ENCODE measurements at regions not wholly inside any gene's neighbourhood (a gene's known extent, or its start where the extent isn't known, plus 50 kb on each side); places are given as distances from the start of the nearest gene placed in this dataset.
"Not testable (repeated sequence)": the region's sequence is repeated elsewhere in the genome, so short reads cannot be mapped to it uniquely, and the experiment has no call there.

DNA sequence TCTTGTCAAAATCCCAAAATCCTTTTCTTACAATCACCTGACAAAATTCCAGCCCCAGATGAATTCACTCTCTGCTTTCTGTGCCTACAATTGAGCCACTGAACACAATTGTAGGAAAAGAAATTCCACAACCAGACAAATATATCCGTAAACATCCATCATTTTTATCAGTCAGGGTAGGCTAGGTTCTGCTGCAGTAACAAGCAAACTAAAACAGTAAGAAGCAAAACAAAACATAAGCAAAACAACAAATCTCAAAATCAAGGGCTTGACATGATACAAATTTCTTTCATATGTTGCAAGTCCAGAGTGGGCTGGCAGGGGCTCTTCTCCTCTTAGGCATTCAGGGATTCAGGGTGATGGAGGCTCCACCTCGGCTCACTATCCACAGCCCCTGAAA is 114.2 kb upstream of the MAN2A1 start:
- no peak for DNase-seq (ENCODE audit: low read depth)

DNA sequence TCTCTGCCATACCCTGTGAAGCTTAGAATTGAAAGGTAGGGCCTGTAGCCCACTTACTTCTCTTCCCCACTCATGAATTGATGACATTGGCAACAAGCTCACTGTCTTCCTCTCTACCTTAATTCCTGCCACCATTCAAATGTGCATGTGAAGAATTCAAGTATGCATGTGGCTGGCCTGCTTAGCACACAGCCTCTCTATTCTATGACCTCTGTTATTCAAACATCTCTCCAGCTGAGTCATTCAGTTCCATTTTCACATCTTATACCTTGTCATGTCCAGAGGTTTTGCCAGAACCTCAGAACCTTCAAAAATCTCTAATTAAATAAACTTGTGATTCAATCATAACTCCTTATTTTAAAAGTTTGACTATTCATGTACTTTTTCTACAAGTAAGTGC is 114.7 kb upstream of the MAN2A1 start:
- no peak for DNase-seq (ENCODE audit: low read depth)

DNA sequence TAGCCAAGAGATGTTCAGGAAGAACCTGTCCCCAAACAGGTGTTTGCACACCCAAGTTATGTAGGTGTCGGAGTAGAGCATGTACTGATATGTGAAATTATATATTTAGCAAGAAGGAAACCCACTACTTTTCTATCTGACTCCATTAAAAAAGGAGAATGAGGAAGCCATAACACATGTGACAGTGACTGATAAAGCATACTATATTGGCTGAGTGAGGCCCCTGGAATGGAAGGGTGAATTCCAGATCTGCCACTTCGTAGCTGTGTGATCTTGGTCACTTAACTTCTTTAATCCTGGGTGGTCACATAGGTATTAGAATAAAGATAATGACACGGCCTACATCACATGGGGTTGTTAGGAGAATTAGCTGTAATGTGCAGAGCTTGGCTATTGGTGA is 116.0 kb upstream of the MAN2A1 start:
- DNase-seq (ENCODE audit: low read depth): no peak

DNA sequence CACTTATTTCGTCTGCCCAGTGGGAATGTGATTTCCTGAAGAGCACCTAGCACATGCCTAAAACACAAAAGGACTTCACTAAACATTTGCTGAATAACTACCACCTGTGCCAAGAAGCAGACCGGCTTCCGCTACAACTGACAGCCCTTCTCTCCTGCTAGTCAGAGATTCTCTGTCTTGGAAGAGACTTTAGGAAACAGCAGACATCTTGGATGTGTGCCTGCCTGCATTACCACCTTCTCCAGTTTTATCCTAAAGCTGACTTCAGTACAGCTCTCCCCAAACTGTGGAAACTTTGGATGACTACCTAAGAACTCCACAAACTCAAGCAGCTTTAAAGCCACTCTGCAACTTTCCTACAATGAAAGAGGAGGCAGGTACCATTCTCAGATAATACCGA is 116.5 kb upstream of the MAN2A1 start:
- DNase-seq (ENCODE audit: low read depth): no peak

DNA sequence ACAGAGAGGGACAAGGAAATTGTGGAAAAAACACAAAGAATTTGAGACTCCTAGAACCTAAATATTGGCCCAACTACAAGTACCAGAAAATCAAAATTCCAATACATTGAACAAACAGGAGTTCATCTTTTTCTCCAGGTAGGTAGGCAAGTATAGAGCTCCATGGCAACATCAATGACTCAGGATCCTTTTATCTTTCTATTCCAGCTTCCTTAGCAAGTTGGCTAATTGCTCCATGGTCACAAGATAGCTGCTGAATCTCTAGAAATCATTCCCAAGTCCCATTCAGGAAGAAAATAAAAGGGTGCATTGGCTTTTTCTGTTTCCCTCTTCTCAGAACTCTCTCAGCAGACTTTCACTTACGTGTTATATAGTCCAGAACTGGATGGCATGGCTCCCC is 117.9 kb upstream of the MAN2A1 start:
- no peak for DNase-seq (ENCODE audit: low read depth)

DNA sequence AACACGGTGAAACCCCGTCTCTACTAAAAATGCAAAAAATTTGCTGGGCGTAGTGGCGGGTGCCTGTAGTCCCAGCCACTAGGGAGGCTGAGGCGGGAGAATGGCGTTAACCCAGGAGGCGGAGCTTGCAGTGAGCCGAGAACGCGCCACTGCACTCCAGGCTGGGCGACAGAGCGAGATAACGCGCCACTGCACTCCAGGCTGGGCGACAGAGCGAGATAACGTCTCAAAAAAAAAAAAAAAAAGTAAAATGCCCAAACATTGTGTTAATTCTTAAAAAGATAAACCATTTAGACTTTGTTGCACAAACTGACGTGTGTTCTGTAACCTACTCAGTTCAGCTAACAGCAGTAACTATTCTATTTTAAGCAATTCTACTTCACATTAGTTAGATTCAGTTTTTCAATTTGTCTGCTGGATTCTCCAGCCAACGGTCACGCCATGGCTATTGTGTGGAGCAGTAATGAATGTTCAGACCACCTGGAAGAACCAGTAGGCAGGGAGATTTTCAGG is 119.3 kb upstream of the MAN2A1 start:
- no peak for DNase-seq (ENCODE audit: low read depth)

DNA sequence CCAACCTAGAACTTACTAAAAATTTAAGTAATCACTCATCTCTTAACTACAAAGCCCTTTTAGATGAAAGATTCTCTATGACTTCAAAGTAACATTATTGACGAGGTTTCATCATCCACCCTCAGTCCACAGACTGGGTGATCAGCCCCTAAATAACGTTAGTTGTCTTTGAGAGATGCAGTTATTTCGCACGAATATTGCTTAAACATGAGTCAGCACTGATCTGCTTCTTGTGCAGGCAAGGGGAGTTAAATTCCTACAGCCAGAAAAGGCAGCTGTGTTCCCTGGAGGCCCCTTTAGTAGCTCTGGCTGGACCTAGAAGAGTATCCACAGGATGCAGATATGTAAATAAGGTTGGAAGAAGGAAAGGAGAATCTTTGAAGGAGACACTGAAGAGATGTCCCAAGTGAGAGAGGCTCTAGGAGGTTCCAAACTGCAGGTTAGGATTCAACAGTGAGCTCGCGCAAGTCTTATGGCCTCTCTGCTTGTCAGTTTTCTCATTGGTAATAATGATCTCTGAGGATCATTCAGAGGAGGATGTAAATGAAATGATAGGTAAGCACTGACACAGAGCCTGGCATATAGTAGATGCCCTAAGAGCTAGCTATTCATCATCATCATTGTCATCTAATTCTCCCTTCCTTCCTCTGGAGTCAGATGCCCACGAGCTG is 122.2 kb upstream of the MAN2A1 start:
- DNase-seq (ENCODE audit: low read depth): peak; percentile 25

DNA sequence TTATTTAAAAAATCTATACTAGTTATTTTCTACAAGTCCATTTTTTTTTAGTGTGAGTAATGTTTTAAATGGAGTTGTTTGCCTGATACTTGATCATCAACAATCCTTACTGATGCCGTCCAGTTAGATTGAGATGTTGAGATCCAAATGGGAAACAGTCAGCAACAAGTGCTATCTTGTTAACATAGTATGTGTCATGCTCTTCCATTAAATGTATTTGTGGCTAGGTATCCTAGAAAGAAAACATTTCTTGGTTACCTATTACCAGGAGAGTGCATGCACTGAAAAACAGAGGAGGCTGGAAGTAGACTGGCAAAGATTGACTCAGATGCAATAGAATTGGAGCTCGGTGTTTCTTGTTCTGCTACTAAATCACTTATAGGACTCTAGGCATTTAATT is 123.4 kb upstream of the MAN2A1 start:
- DNase-seq (ENCODE audit: low read depth): no peak

DNA sequence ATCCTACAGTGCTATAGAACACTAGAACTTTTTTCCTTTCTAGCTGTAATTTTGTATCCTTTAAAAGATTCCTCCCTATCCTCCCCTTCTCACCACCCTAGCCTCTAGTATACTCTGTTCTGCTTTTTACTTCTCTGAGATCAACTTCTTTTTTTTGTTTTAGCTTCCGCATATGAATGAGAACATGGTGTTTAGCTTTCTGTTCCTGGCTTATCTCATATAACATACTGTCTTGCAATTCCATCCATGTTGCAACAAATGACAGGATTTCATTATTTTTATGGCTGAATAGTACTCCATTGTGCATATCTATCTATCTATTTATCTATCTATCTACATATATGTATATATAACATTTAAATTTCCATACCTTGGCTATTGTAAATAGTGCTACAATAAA is 126.0 kb upstream of the MAN2A1 start:
- no peak for DNase-seq (ENCODE audit: low read depth)

DNA sequence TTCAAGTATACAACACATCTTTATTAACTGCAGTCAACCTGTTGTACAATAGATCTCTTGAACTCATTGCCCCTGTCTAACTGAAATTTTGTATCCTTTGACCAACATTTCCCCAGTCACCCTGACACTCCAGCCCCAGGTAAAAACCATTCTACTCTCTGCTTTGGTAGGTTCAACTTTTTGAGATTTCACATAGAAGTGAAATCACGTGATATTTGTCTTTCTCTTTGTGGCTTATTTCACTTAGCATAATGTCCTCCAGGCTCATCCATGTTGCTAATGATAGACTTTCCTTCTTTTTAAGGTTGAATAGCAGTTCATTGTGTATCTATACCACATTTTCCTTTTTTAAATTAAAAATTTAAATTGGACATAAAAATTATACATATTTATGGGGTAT is 126.5 kb upstream of the MAN2A1 start:
- no peak for DNase-seq (ENCODE audit: low read depth)

DNA sequence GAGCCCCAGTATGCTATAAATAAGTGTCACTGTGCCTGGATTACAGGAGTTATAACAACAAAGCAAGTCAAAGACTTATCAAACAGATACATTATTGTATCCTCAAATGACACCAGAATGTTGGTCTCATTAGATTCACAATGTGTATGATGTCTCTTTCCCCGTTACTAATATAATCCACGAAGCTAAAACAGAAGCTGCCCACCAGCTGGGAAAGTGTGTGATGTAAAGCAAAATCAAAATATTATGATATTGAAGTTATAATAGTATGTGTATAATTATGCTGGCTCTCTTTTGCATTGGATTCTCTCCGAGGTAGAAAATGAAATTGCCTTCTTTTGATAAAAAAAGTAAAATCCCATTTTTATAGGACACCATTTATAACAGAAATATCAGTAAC is 127.3 kb upstream of the MAN2A1 start:
- DNase-seq (ENCODE audit: low read depth): no peak

DNA sequence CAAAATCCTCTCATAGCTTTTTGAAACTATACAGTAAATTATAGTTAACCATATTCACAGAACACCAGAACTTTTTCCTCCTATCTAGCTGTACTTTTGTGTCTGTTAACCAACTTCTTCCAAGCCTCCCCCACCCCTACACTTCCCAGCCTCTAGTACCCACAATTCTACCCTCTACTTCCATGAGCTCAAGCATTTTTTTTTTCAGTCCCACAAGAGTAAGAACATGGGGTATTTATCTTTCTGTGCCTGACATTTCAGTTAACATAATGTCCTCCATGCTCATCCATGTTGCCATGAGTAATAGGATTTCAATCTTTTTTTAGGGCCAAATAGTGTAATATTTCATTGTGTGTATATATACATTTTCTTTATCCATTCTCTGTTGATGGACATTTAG is 128.3 kb upstream of the MAN2A1 start:
- no peak for DNase-seq (ENCODE audit: low read depth)

DNA sequence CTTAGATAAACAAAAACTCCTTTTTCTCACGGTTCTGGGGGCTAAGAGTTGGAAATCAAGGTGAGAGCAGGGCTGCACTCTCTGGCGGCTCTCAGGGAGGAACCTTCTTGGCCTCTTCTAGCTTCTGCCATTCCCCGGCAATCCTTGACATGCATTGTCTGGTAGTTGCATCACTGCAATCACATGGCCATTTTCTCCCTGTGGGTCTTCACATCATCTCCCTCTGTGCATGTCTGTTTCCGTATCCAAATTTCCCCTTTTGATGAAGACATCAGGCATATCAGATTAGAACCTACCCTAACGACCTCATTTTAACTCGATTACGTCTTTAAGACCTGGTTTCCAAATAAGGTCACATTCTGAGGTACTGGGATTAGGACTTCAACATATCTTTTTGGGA is 129.2 kb upstream of the MAN2A1 start:
- DNase-seq (ENCODE audit: low read depth): no peak

DNA sequence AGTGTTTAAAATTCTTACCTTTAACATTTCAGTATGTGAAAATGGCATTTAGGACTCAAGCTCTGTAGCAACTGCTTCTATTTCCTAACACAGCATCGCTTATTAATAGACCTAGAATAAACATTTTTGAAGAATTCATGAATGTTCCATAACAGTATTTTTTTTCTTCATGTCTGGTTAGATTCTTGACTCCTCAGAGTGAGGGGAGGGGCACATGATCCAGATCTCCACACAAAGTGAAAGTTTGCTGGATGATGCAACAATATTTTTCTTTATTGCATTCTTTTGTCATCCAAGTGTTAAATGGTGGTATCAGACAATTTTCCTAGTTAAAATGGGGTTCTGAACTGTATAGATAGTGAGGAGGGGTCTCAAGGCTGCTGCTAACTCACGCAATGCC is 130.8 kb upstream of the MAN2A1 start:
- DNase-seq (ENCODE audit: low read depth): no peak

DNA sequence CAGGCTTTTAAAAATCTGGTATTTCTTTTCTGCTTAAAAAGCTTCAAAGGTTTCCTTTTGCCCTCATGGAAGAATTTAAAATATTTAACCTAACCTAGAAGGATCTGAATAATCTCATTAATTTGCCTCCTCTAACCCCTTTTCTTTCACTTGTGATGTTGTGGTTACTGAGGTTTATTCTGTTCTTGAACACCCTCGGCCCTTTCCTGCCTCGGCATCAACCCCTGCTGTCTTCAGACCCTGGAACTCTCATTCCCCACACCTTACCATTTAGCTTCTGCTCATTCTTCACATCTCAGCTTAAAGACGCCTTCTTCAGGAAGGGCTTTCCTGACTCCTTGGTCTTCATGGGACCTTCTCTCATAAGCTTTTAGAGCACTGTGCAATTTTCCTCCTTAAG is 131.4 kb upstream of the MAN2A1 start:
- DNase-seq (ENCODE audit: low read depth): no peak

DNA sequence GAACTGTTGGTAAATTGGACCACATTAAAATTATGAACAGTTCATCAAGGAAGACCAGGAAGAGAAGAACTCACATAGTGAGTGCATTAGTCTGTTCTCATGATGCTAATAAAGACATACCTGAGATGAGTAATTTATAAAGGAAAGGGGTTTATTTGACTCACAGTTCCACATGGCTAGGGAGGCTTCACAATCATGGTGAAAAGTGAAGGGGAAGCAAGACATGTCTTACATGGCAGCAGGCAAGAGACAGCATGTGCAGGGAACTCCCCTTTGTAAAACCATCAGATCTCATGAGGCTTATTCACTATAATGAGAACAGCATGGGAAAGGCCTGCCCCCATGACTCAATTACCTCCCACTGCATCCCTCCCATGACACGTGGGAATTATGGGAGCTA is 135.9 kb upstream of the MAN2A1 start:
- DNase-seq (ENCODE audit: low read depth): no peak

DNA sequence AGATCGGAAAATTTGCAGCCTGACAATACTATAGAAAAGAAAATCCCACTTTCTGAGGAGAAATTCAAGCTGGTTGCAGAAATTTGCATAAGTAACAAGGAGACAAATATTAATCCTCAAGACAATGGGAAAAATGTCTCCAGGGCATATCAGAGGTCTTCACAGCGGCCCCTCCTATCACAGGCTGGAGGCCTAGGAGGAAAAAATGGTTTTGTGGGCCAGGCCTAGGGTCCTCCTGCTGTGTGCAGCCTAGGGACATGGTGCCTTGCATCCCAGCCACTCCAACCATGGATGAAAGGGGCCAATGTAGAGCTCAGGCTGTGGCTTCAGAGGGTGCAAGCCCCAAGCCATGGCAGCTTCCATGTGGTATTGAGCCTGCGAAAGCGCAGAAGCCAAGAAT is 138.5 kb upstream of the MAN2A1 start:
- DNase-seq (ENCODE audit: low read depth): not testable (repeated sequence)

DNA sequence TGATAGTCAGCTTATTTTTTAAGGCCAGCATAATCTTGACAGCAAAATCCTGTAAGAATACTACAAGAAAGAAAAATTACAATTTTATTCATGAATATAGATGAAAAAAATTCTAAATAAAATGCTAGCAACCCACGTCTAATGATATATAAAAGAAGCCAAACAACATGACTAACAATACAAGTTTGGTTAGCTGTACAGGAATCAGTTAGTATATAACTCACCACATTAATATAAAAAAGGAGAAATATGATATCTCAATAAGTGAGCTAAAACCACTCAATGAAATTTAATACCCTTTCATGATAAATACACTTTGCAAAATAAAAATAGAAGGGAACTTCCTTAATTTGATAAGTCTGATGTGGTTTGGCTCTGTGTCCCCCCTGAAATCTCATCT is 139.7 kb upstream of the MAN2A1 start:
- DNase-seq (ENCODE audit: low read depth): no peak

DNA sequence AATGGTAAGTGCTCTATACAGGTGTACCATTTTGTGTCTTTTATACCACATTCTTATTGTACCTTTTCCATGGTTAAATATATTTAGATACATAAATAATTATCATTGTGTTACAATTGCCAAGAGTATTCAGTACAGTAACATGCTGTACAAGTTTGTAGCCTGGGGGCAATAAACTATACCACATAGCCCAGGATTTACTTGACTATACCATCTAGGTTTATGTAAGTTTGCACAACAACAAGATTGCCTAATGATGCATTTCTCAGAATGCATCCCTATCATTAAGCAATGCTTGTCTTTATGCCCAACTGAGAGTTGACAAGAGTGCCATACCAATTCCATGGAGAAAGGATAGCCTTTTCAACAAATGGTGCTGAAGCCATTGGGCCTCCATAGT is 136.7 kb upstream of the PJA2 start:
- no peak for DNase-seq (ENCODE audit: low read depth)

DNA sequence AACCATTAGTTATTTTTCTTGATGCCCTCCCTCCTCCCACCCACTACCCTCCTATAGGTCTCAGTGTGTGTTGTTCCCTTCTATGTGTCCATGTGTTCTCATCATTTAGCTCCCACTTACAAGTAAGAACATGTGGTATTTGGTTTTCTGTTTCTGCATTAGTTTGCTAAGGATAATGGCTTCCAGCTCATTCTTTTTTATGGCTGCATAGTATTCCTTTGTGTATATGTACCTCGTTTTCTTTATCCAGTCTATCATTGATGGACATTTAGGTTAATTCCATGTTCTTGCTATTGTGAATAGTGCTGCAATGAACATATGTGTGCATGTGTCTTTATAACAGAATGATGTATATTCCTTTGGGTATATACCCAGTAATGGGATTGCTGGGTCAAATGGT is 135.1 kb upstream of the PJA2 start:
- DNase-seq (ENCODE audit: low read depth): not testable (repeated sequence)

DNA sequence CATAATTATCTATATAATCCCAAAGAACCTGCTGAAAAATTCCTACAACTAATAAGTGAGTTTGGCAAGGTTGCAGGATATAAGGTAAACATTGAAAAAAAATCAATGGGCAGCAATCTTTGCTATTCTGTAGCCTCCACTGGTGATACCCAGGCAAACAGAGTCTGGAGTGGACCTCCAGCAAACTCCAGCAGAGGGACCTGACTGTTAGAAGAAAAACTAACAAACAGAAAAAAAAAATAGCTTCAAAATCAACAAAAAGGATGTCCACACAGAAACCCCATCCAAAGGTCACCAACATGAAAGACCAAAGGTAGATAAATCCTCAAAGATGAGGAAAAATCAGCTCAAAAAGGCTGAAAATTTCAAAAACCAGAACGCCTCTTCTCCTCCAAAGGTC is 128.9 kb upstream of the PJA2 start:
- not testable (repeated sequence) for DNase-seq (ENCODE audit: low read depth)

DNA sequence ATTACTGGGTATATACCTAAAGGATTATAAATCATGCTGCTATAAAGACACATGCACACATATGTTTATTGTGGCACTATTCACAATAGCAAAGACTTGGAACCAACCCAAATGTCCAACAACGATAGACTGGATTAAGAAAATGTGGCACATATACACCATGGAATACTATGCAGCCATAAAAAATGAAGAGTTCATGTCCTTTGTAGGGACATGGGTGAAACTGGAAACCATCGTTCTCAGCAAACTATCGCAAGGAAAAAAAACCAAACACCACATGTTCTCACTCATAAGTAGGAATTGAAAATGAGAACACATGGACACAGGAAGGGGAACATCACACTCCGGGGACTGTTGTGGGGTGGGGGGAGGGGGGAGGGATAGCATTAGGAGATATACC is 125.3 kb upstream of the PJA2 start:
- DNase-seq (ENCODE audit: low read depth): not testable (repeated sequence)

DNA sequence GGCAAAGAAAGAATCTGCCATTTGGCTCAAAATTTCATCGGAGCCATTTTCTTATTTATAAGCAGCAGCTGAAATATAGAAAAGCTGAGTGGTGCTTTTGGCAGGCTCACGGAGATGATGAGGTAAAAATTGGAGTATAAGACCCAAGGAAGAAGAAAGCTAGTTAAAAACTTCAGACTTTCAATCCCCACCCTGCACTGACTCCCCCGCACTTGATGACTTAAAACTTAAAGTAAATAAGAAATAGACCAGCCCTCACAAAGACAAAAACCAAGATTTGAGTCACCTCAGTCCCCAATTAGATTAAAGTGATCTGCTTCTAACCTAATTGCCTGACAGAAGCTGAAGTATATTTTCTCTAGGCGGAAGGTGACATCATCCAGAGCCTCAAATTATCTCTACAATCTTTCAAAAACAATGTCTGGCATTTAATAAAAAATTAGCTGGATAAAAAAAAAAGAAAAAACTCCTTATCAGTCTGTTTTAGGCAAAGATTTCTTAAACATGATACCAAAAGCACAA is 124.0 kb upstream of the PJA2 start:
- no peak for DNase-seq (ENCODE audit: low read depth)

DNA sequence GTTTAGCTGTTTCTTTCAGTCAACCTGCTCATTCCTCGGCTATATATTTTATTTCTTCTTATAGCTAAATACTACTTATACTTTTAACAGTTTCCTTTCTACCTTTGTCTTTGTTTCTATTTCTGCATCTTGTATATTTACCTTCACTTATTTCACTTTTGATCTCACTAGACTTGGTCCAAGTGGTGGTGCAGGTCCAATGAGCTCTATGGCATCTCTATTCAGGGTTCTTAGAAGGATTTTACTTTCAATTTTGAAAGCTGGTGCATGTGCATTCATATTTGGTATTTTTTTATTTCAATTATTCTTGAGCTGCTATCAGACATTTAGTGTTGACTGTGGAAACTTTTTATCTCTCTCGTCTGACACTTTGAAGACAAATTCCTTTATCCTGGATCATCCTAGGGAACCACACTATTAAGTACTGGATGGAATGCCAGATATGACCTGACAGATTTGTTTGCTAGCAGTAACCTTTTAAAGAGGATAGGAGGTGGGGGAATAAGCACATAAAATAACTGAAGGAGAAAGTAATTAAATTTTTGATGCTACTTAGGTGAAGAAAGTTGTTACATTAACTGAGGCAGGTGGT is 123.1 kb upstream of the PJA2 start:
- no peak for DNase-seq (ENCODE audit: low read depth)

All from GM04503 (cell line).